H1 (cell line): ENCODE measurements at regions not wholly inside any gene's neighbourhood (a gene's known extent, or its start where the extent isn't known, plus 50 kb on each side); places are given as distances from the start of the nearest gene placed in this dataset.

Source experiments
- CTCF ChIA-PET: fragments of 300-600 bp; sonication (Branson Sonifier 250); formaldehyde crosslinking; loops from one replicate; lab custom pipeline; 2021; ENCODE audit not compliant: partially characterized antibody; lab: Charles Lee
- POLR2A ChIA-PET: fragments of 300-600 bp; sonication (Branson Sonifier 250); formaldehyde crosslinking; loops from one replicate; lab custom pipeline; 2021; ENCODE audit warnings: inconsistent platforms; ENCODE audit not compliant: partially characterized antibody; lab: Charles Lee
- DNase-seq, 2 experiments: peaks; one replicate each; pipeline versions ENCODE4 v3.0.0 to v3.0.0-alpha.2; 2010 to 2022; ENCODE audit warnings: low spot score in 2 of 2, low read depth in 1 of 2, mixed read lengths in 1 of 2
- FAIRE-seq: peaks from 2 replicates; lab custom pipeline; 2011; peaks lifted over from hg19 to GRCh38; lab: Jason Lieb, UNC
- H2AFZ ChIP-seq: 2 replicates; pipeline ENCODE4 v1.8.1; 2012; ENCODE audit warnings: low read length, inconsistent platforms
- H2AK5ac ChIP-seq: 2 replicates; pipeline ENCODE4 v1.6.1; 2013; ENCODE audit warnings: low read depth, low read length
- H2BK120ac ChIP-seq: replicated peaks from 2 replicates; pipeline ENCODE3; 2013; ENCODE audit warnings: low read depth, low read length, inconsistent platforms
- H2BK12ac ChIP-seq: 2 replicates; pipeline ENCODE4 v1.6.1; 2013; ENCODE audit warnings: low read depth, low read length
- H2BK15ac ChIP-seq: 2 replicates; pipeline ENCODE4 v1.6.1; 2013; ENCODE audit warnings: low read length
- H2BK20ac ChIP-seq: 2 replicates; pipeline ENCODE4 v1.6.1; 2013; ENCODE audit warnings: low read length
- H2BK5ac ChIP-seq: 2 replicates; pipeline ENCODE4 v1.6.1; 2013; ENCODE audit warnings: low read depth, low read length
- H3K14ac ChIP-seq: 2 replicates; pipeline ENCODE4 v1.6.1; 2013; ENCODE audit warnings: inconsistent platforms; ENCODE audit not compliant: insufficient read length
- H3K18ac ChIP-seq: 2 replicates; pipeline ENCODE4 v1.6.1; 2013; ENCODE audit warnings: low read length; ENCODE audit errors: extremely low read depth
- H3K23ac ChIP-seq: 2 replicates; pipeline ENCODE4 v1.6.1; 2013; ENCODE audit warnings: inconsistent platforms; ENCODE audit not compliant: insufficient read length
- H3K23me2 ChIP-seq: 2 replicates; pipeline ENCODE4 v1.6.1; 2013; ENCODE audit warnings: low read depth, low read length
- H3K27ac ChIP-seq: 2 replicates; pipeline ENCODE4 v1.6.1; 2011; ENCODE audit warnings: low read depth, low read length, inconsistent platforms
- H3K27me3 ChIP-seq, 4 experiments: replicated peaks in 1 of 4; 1 replicate in 1 of 4; 2 replicates in 3 of 4; pipeline versions ENCODE4 v1.6.1 to v1.8.1; 2011 to 2013; ENCODE audit warnings: low read length in 3 of 4, mild to moderate bottlenecking in 3 of 4, inconsistent platforms in 2 of 4, mixed read lengths in 2 of 4, moderate library complexity in 1 of 4; ENCODE audit not compliant: control insufficient read depth in 3 of 4, insufficient read depth in 3 of 4; ENCODE audit errors: extremely low read depth in 1 of 4
- H3K36me3 ChIP-seq, 4 experiments: 2 replicates each; pipeline versions ENCODE4 v1.6.1 to v1.8.1; 2011 to 2013; ENCODE audit warnings: mild to moderate bottlenecking in 4 of 4, low read length in 3 of 4, moderate library complexity in 2 of 4, control low read depth in 1 of 4, inconsistent platforms in 1 of 4; ENCODE audit not compliant: insufficient read depth in 4 of 4, control insufficient read depth in 2 of 4
- H3K4ac ChIP-seq: replicated peaks from 2 replicates; pipeline ENCODE3; 2013; ENCODE audit warnings: low read length, low read depth, mixed read lengths, inconsistent platforms; ENCODE audit not compliant: insufficient read length
- H3K4me1 ChIP-seq, 4 experiments: replicated peaks in 1 of 4; 1 replicate in 1 of 4; 2 replicates in 3 of 4; pipeline versions ENCODE4 v1.6.1 to v1.8.1; 2011 to 2013; ENCODE audit warnings: low read length in 3 of 4, inconsistent platforms in 2 of 4, mixed read lengths in 1 of 4; ENCODE audit not compliant: insufficient read depth in 4 of 4, control insufficient read depth in 3 of 4
- H3K4me2 ChIP-seq, 2 experiments: 2 replicates each; pipeline versions ENCODE4 v1.6.1 to v1.8.1; 2011 to 2013; ENCODE audit warnings: low read depth in 2 of 2, low read length in 2 of 2, control low read depth in 1 of 2, inconsistent platforms in 1 of 2, mild to moderate bottlenecking in 1 of 2; ENCODE audit not compliant: insufficient read depth in 1 of 2
- H3K4me3 ChIP-seq, 4 experiments: fragments of 200-600, 300-600 bp in 1 of 4; sonication (generic), shearing (Covaris generic), sonication (Bioruptor Twin) in 1 of 4; 2 replicates each; pipeline versions ENCODE4 v1.5.1 to v1.8.1; 2011 to 2016; ENCODE audit warnings: low read length in 4 of 4, low read depth in 3 of 4, control low read depth in 2 of 4, inconsistent platforms in 2 of 4, mild to moderate bottlenecking in 2 of 4, mixed read lengths in 1 of 4, moderate library complexity in 1 of 4; ENCODE audit not compliant: insufficient read depth in 2 of 4; ENCODE audit errors: extremely low read depth in 1 of 4
- H3K56ac ChIP-seq: replicated peaks from 2 replicates; pipeline ENCODE3; 2013; ENCODE audit warnings: low read depth, mild to moderate bottlenecking, mixed read lengths, low read length, inconsistent platforms; ENCODE audit not compliant: insufficient read length
- H3K79me1 ChIP-seq: 2 replicates; pipeline ENCODE4 v1.6.1; 2013; ENCODE audit warnings: low read depth, low read length, control low read depth
- H3K79me2 ChIP-seq, 2 experiments: 2 replicates each; pipeline versions ENCODE4 v1.6.1 to v1.8.1; 2012 to 2013; ENCODE audit warnings: low read length in 2 of 2, mild to moderate bottlenecking in 2 of 2, inconsistent platforms in 1 of 2; ENCODE audit not compliant: insufficient read depth in 2 of 2, control insufficient read depth in 1 of 2
- H3K9ac ChIP-seq, 4 experiments: replicated peaks in 1 of 4; 1 replicate in 1 of 4; 2 replicates in 3 of 4; pipeline versions ENCODE4 v1.6.1 to v1.8.1; 2011 to 2013; ENCODE audit warnings: low read depth in 3 of 4, low read length in 3 of 4, control low read depth in 2 of 4, mild to moderate bottlenecking in 2 of 4, moderate library complexity in 2 of 4, inconsistent platforms in 1 of 4; ENCODE audit errors: extremely low read depth in 1 of 4
- H3K9me3 ChIP-seq, 2 experiments: 2 replicates each; pipeline versions ENCODE4 v1.6.1 to v1.8.1; 2012 to 2013; ENCODE audit warnings: mild to moderate bottlenecking in 2 of 2, moderate library complexity in 2 of 2, control low read depth in 1 of 2, inconsistent platforms in 1 of 2, low read depth in 1 of 2, low read length in 1 of 2, mixed read lengths in 1 of 2; ENCODE audit not compliant: insufficient read depth in 2 of 2
- H4K20me1 ChIP-seq, 2 experiments: replicated peaks in 1 of 2; 2 replicates each; pipeline versions ENCODE3 to v1.8.1; 2011 to 2013; ENCODE audit warnings: inconsistent platforms in 2 of 2, low read length in 2 of 2, mild to moderate bottlenecking in 1 of 2; ENCODE audit not compliant: insufficient read depth in 2 of 2, control insufficient read depth in 1 of 2
- H4K5ac ChIP-seq: 2 replicates; pipeline ENCODE4 v1.6.1; 2013; ENCODE audit warnings: low read length, low read depth, mixed read lengths, inconsistent platforms; ENCODE audit not compliant: insufficient read length
- H4K8ac ChIP-seq: 2 replicates; pipeline ENCODE4 v1.8.0; 2013; ENCODE audit warnings: mild to moderate bottlenecking, moderate library complexity, low read length, inconsistent platforms; ENCODE audit not compliant: insufficient read depth; ENCODE audit errors: extremely low read depth
- H4K91ac ChIP-seq: replicated peaks from 2 replicates; pipeline ENCODE3; 2013; ENCODE audit warnings: low read length, mixed read lengths, inconsistent platforms; ENCODE audit not compliant: insufficient read length
- CBX5 ChIP-seq: fragments of 300-800, 300-1000 bp; sonication (generic); IDR thresholded peaks from 2 replicates; pipeline ENCODE4 v1.7.1; 2016; ENCODE audit warnings: antibody characterized with exemption, low read length, low read depth
- CHD1 ChIP-seq: IDR thresholded peaks from 2 replicates; pipeline ENCODE4 v1.6.1; 2012; ENCODE audit warnings: low read depth, low read length, improper control_type of control experiment
- KDM4A ChIP-seq: IDR thresholded peaks from one replicate; pipeline ENCODE4 v1.7.1; 2012; ENCODE audit warnings: low read depth, mild to moderate bottlenecking, moderate library complexity, low read length, inconsistent platforms; ENCODE audit not compliant: severe bottlenecking
- PHF8 ChIP-seq: fragments of 200-600 bp; sonication (generic); conservative IDR thresholded peaks from 2 replicates; pipeline ENCODE4 v1.7.1; 2012; ENCODE audit warnings: low read depth, mild to moderate bottlenecking, inconsistent platforms, low read length, moderate library complexity
- POLR2AphosphoS5 ChIP-seq: IDR thresholded peaks from 2 replicates; pipeline ENCODE4 v1.6.1; 2011; ENCODE audit warnings: low read depth, low read length
- YY1 ChIP-seq: IDR thresholded peaks from 2 replicates; pipeline ENCODE4 v1.6.1; 2011; ENCODE audit warnings: low read depth, mild to moderate bottlenecking, low read length
- WGBS, 2 experiments: shearing (Covaris generic) in 1 of 2; methylation state at CpG; one replicate each; pipeline versions ENCODE4 v1.1.6 to v1.1.7; 2013 to 2015; ENCODE audit warnings: low lambda C conversion rate in 2 of 2, mixed read lengths in 2 of 2, inconsistent platforms in 1 of 2, low coverage in 1 of 2, missing lambda C conversion rate in 1 of 2; ENCODE audit not compliant: insufficient replicate concordance in 2 of 2, insufficient coverage in 1 of 2, insufficient read length in 1 of 2; ENCODE audit errors: extremely low coverage in 1 of 2, missing lambda C conversion rate in 1 of 2; 5-methylcytosine and 5-hydroxymethylcytosine counted together
- TF ChIP-seq, protein P1 (sequence below): IDR thresholded peaks from 2 replicates; pipeline ENCODE4 v1.6.1; 2012; ENCODE audit warnings: inconsistent platforms

DNA sequence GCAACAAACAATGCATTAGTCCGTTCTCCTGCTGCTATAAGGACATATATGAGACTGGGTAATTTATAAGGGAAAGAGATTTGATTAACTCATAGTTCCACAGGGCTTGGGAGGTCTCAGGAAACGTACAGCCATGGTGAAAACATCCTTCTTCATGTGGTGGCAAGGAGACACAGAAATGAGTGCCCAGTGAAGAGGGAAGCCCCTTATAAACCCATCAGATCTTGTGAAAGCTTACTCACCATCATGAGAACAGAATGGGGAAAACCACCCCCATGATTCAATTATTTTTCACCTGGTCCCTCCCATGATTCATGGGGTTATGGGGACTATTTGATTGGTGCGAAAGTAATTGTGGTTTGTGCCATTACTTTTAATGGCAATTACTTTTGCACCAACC is 655.8 kb upstream of the SEMA6A start:
- no peaks in the 10 kb centered on the region for H3K27me3 ChIP-seq
- FAIRE-seq, result no peak
- no peak overlapping the region for H3K9ac ChIP-seq
- H3K4me1 ChIP-seq, result no peaks in the 10 kb centered on the region
- H3K27ac ChIP-seq, result no peak overlapping the region
- no peak overlapping the region for H2AK5ac ChIP-seq
- H3K9me3 ChIP-seq, result no peaks in the 10 kb centered on the region
- POLR2A ChIA-PET, result no interaction called here
- no peak overlapping the region for H2BK120ac ChIP-seq
- no peak overlapping the region for H3K4me2 ChIP-seq
- no peak overlapping the region for H3K18ac ChIP-seq
- H3K79me2 ChIP-seq, result no peaks in the 10 kb centered on the region
- H3K36me3 ChIP-seq, result no peaks in the 10 kb centered on the region
- H4K91ac ChIP-seq, result no peak overlapping the region
- H2AFZ ChIP-seq, result no peak overlapping the region
- DNase-seq, result no peak
- H3K4ac ChIP-seq, result no peak overlapping the region
- WGBS, 2 experiments, result 83% methylated on average over 3 of the region's 3 CpGs; no CpG with 5 or more reads in 1 of the 2 experiments
- no peaks in the 10 kb centered on the region for H3K23me2 ChIP-seq
- no peak overlapping the region for H3K56ac ChIP-seq
- CTCF ChIA-PET, result interaction anchor here (0.6 to 0.8 kb wide), 2 partner anchors 181 to 327 kb away, joined by 5 to 7 read pairs; no protein-coding TSS in a partner anchor
- no peak overlapping the region for H2BK20ac ChIP-seq
- no peak overlapping the region for H3K4me3 ChIP-seq
- H4K5ac ChIP-seq, result no peak overlapping the region
- no peak overlapping the region for H2BK15ac ChIP-seq
- no peak overlapping the region for H3K23ac ChIP-seq
- H4K20me1 ChIP-seq, result no peaks in the 10 kb centered on the region
- H2BK5ac ChIP-seq, result no peak overlapping the region
- H4K8ac ChIP-seq, result no peak overlapping the region
- no peak overlapping the region for H3K14ac ChIP-seq
- no peak overlapping the region for H2BK12ac ChIP-seq
- TF ChIP-seq CBX5 (no peak), CHD1 (no peak), KDM4A (no peak), POLR2AphosphoS5 (no peak), YY1 (no peak), PHF8 (no peak)
- TF ChIP-seq, protein P1, sequence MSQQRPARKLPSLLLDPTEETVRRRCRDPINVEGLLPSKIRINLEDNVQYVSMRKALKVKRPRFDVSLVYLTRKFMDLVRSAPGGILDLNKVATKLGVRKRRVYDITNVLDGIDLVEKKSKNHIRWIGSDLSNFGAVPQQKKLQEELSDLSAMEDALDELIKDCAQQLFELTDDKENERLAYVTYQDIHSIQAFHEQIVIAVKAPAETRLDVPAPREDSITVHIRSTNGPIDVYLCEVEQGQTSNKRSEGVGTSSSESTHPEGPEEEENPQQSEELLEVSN, result no peak
- no peaks in the 10 kb centered on the region for H3K79me1 ChIP-seq
